AG09309 (cell line): ENCODE measurements at regions not wholly inside any gene's neighbourhood (a gene's known extent, or its start where the extent isn't known, plus 50 kb on each side); places are given as distances from the start of the nearest gene placed in this dataset.

Experiments
- DNase-seq: peaks from one replicate; pipeline ENCODE4 v3.0.0-alpha.2; 2010; ENCODE audit warnings: low read depth
- H3K4me3 ChIP-seq: 2 replicates; pipeline ENCODE4 v1.5.1; 2011; ENCODE audit warnings: mild to moderate bottlenecking, low read depth, low read length, moderate library complexity; ENCODE audit not compliant: control insufficient read depth
- CTCF ChIP-seq: IDR thresholded peaks from 2 replicates; pipeline ENCODE4 v1.5.1; 2011; ENCODE audit warnings: mild to moderate bottlenecking, low read depth, low read length, inconsistent platforms; ENCODE audit not compliant: insufficient read depth, control insufficient read depth; ENCODE audit errors: missing control alignments

GRCh38 chr3:152961323-152961722 is 126.4 kb downstream of the P2RY1 start:
- DNase-seq, result no peak
- no peak overlapping the region for H3K4me3 ChIP-seq
- peak; percentile 21 for TF ChIP-seq CTCF

- DNase-seq, result no peak
- no peak overlapping the region for H3K4me3 ChIP-seq
- no peak for TF ChIP-seq CTCF
Observed at GRCh38 chr3:152964911-152965609, 130.1 kb downstream of the P2RY1 start.

DNA sequence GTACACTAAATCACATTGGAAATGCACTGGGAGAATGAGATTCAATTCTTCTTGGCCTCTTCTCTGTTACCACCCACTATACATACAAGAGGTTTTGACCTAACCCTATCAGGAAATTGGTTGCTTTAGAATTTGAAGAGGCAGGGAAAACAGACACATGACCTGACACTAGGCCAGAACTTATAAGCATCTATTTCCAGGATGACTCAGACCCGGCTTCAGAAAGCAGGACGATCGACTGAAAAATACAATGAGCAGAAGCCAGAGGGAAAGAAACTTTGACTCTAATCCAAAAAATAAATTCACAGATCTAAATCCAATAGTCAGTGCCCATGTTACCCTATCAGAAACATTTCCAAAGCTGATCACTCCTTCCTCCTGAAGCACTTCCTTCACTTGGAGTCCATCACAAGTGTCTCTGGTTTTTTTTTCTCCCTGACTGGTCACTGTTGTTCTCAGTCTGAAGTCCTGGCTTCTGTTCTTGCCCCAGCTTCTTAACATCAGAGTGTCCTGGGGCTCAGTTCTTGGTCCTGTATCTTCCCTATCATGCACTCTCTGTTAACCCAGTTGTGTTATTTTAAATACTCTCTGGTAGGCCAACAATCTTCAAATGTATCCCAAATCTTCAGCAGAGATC is 133.6 kb downstream of the P2RY1 start:
- H3K4me3 ChIP-seq, result no peak overlapping the region
- TF ChIP-seq CTCF, result no peak
- DNase-seq, result no peak

DNA sequence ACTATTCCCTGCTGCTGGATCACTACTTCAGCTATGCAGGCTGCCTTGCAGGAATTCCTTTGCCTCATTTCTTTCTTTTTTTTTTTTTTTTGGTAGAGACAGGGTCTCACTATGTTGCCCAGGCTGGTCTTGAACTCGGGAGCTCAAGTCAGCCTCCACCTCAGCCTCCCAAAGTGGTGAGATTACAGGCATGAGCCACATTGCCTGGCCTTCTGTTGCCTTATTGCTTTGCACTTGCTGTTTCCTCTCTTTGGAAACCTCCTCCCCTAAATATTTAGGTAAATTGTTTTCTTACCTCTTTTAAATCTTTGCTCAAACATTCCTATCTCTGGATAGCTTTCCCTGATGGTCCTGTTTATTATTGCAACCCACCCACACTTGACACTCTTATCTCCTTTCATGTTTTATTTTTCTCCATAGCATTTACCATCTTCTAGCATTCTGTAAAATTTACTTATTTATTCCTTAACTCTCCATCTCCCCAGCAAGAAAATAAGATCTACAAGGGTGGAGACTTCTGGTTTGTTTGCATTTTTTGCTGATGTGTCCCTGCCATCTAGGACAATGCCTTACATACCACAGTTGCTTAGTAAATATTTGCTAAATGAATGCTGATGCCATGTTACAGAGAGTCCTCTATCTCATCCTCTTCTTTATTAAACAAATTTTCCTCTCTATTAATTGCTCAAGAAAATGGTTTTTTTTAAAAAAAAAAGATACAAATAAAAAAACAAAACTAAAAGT is 134.8 kb downstream of the P2RY1 start:
- no peak for TF ChIP-seq CTCF
- no peak for DNase-seq
- H3K4me3 ChIP-seq, result no peak overlapping the region

GRCh38 chr3:152970851-152971250 is 135.9 kb downstream of the P2RY1 start:
- H3K4me3 ChIP-seq, result no peak overlapping the region
- no peak for TF ChIP-seq CTCF
- no peak for DNase-seq

DNA sequence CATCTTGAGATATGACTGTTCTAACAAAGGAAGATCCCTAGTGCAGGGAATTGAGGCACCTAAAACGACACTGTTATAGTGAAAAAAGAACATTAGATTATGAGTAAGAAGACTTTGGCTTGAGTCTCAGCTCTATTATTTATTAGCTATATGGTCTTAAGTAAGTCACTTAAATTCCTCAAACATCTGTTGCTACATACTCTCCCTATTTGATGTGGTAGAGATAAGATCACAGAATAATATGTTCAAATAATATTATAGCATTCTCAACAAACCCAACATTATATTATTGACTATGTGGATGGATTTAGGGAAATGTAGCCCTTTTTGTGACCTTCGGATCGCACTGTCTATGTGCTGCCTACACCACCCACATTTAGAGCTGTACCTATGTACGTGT is 136.9 kb downstream of the P2RY1 start:
- H3K4me3 ChIP-seq, result no peak overlapping the region
- no peak for DNase-seq
- no peak for TF ChIP-seq CTCF
